Adrenal gland (tissue), 9 donors: ENCODE measurements at regions not wholly inside any gene's neighbourhood (a gene's known extent, or its start where the extent isn't known, plus 50 kb on each side); places are given as distances from the start of the nearest gene placed in this dataset.

Experiments used
- DNase-seq, 7 donors: peaks; one replicate each; pipeline ENCODE4 v3.0.0-alpha.2; 2019 to 2020
- H3K27ac ChIP-seq, 5 donors: fragments of 200-600 bp; sonication (generic) in 4 of 5; 1 replicate in 3 of 5; 2 replicates in 2 of 5; pipeline versions ENCODE4 v1.5.1 to v1.8.0; 2016 to 2020; ENCODE audit warnings: mild to moderate bottlenecking in 1 of 5
- H3K27me3 ChIP-seq: fragments of 200-600 bp; 2 replicates; pipeline ENCODE4 v1.8.0; 2021
- H3K36me3 ChIP-seq, 2 donors: fragments of 200-600 bp; replicated peaks in 1 of 2; 1 replicate in 1 of 2; 2 replicates in 1 of 2; pipeline versions ENCODE4 v1.5.1 to v1.8.0; 2018 to 2022
- H3K4me1 ChIP-seq, 2 donors: fragments of 200-600 bp; replicated peaks in 1 of 2; 1 replicate in 1 of 2; 2 replicates in 1 of 2; pipeline versions ENCODE4 v1.5.1 to v1.8.0; 2018 to 2021
- H3K4me3 ChIP-seq, 4 donors: fragments of 200-600 bp; sonication (generic) in 3 of 4; one replicate each; pipeline ENCODE4 v1.5.1; 2016 to 2018
- H3K9me3 ChIP-seq, 3 donors: fragments of 200-600 bp; sonication (generic) in 1 of 3; replicated peaks in 1 of 3; 1 replicate in 2 of 3; 2 replicates in 1 of 3; pipeline versions ENCODE4 v1.5.1 to v1.8.0; 2016 to 2021
- CTCF ChIP-seq, 6 experiments: fragments of 450-650 bp in 4 of 6; fragments of 200-600 bp in 2 of 6; sonication (generic) in 1 of 6; IDR thresholded peaks; 1 replicate in 5 of 6; 2 replicates in 1 of 6; pipeline versions ENCODE4 v1.5.1 to v1.8.0; 2016 to 2021; ENCODE audit warnings: antibody characterized with exemption in 6 of 6, mild to moderate bottlenecking in 2 of 6, moderate library complexity in 1 of 6
- POLR2A ChIP-seq, 2 donors: fragments of 450-650 bp; IDR thresholded peaks; one replicate each; pipeline ENCODE4 v1.6.1; 2017; ENCODE audit warnings: antibody characterized with exemption in 2 of 2, mild to moderate bottlenecking in 2 of 2, moderate library complexity in 1 of 2
- WGBS, 4 donors: extraction: QIAGEN DNeasy Blood & Tissue Kit in 2 of 4; methylation state at CpG; one replicate each; pipeline versions ENCODE4 v1.1.5 to v1.1.7; 2013 to 2017; 5-methylcytosine and 5-hydroxymethylcytosine counted together
- intact Hi-C, 2 donors: fragments of 100-400 bp; cut with DNase I; formaldehyde crosslinking; loops; one replicate each; pipeline versions ENCODE4 v1.14.1 to v1.15.0; 2022 to 2023
- donor health status: healthy with polysubstance abuse.
- donor health status: Bipolar disorder and iron deficiency.
- donor health status: DM: yes; HTN: yes; CAD: no.
- donor health status: DM: no; HTN: no; CAD: no.
- donor health status: DM: no; HTN: no; CAD: no.

- no peak for DNase-seq
- Histone ChIP-seq H3K36me3 (no peaks in the 10 kb centered on the region), H3K4me1 (no peaks in the 10 kb centered on the region), H3K27me3 (no peaks in the 10 kb centered on the region), H3K4me3 (no peak overlapping the region), H3K27ac (no peak overlapping the region), H3K9me3 (no peaks in the 10 kb centered on the region)
- TF ChIP-seq POLR2A (IDR thresholded peaks at IDR 0.05) (no peak), CTCF (IDR thresholded peaks at IDR 0.05) (no peak)
- intact Hi-C loops = no loop called here
Observed at GRCh38 chr1:222196288-222196687, 351.6 kb downstream of the HHIPL2 start.

GRCh38 chr1:222195857-222196256 lies 352.0 kb downstream of the HHIPL2 start:
- TF ChIP-seq CTCF (IDR thresholded peaks at IDR 0.05) (no peak), POLR2A (IDR thresholded peaks at IDR 0.05) (no peak)
- intact Hi-C loops = no loop called here
- Histone ChIP-seq H3K27ac (no peak overlapping the region), H3K4me1 (no peaks in the 10 kb centered on the region), H3K9me3 (no peaks in the 10 kb centered on the region), H3K27me3 (no peaks in the 10 kb centered on the region), H3K4me3 (no peak overlapping the region), H3K36me3 (no peaks in the 10 kb centered on the region)
- DNase-seq = no peak
- 68 to 79% (median 75%) methylated on average over 4 of the region's 4 CpGs for WGBS, 4 donors

- no peaks in the 10 kb centered on the region for H3K27me3 ChIP-seq
- no peaks in the 10 kb centered on the region for H3K36me3 ChIP-seq
- H3K27ac ChIP-seq = no peak overlapping the region
- H3K4me3 ChIP-seq = no peak overlapping the region
- H3K9me3 ChIP-seq = no peaks in the 10 kb centered on the region
- 0 to 79% (median 19%) methylated on average over 1 of the region's 1 CpG for WGBS, 4 donors
- intact Hi-C loops = no loop called here
- no peaks in the 10 kb centered on the region for H3K4me1 ChIP-seq
- DNase-seq = no peak
- TF ChIP-seq POLR2A (IDR thresholded peaks at IDR 0.05) = no peak
- TF ChIP-seq CTCF (IDR thresholded peaks at IDR 0.05) = no peak
Observed at GRCh38 chr1:222189218-222189617, 358.7 kb downstream of the HHIPL2 start.

- no peaks in the 10 kb centered on the region for H3K36me3 ChIP-seq
- TF ChIP-seq CTCF (IDR thresholded peaks at IDR 0.05) = no peak
- TF ChIP-seq POLR2A (IDR thresholded peaks at IDR 0.05) = no peak
- intact Hi-C loops = no loop called here
- H3K9me3 ChIP-seq = no peaks in the 10 kb centered on the region
- no peaks in the 10 kb centered on the region for H3K4me1 ChIP-seq
- H3K27me3 ChIP-seq = no peaks in the 10 kb centered on the region
- no peak overlapping the region for H3K4me3 ChIP-seq
- H3K27ac ChIP-seq = no peak overlapping the region
- no peak for DNase-seq
- 78 to 86% (median 84%) methylated on average over 6 of the region's 6 CpGs for WGBS, 4 donors
Observed at GRCh38 chr1:222187566-222188332, 360.2 kb downstream of the HHIPL2 start.
